GM12878 (cell line): ENCODE measurements at regions not wholly inside any gene's neighbourhood (a gene's known extent, or its start where the extent isn't known, plus 50 kb on each side); places are given as distances from the start of the nearest gene placed in this dataset.

Experiments used
- CBX5 ChIP-seq: sonication (generic); IDR thresholded peaks from 2 replicates; pipeline ENCODE4 v1.6.1; 2016; ENCODE audit warnings: low read depth, moderate library complexity, mild to moderate bottlenecking, inconsistent platforms
- IKZF2 ChIP-seq, 2 experiments: fragments of 450-650 bp; IDR thresholded peaks; 2 replicates each; pipeline ENCODE4 v1.6.1; 2017; ENCODE audit warnings: mild to moderate bottlenecking in 2 of 2, moderate library complexity in 2 of 2
- RCOR1 ChIP-seq: conservative IDR thresholded peaks from 2 replicates; pipeline ENCODE4 v1.6.1; 2012; ENCODE audit warnings: low read depth, low read length, improper control_type of control experiment
- REST ChIP-seq: IDR thresholded peaks from 2 replicates; pipeline ENCODE4 v1.6.1; 2012; ENCODE audit warnings: mild to moderate bottlenecking, low read depth, low read length
- SUPT20H ChIP-seq: IDR thresholded peaks from 2 replicates; pipeline ENCODE4 v1.6.1; 2011; ENCODE audit warnings: low read depth, mild to moderate bottlenecking, low read length, moderate library complexity, borderline replicate concordance; ENCODE audit not compliant: control insufficient read depth
- TBL1XR1 ChIP-seq: IDR thresholded peaks from 2 replicates; pipeline ENCODE4 v1.6.1; 2012; ENCODE audit warnings: low read depth, low read length, improper control_type of control experiment
- ZBED1 ChIP-seq: IDR thresholded peaks from 2 replicates; pipeline ENCODE4 v1.6.1; 2016; ENCODE audit warnings: borderline replicate concordance
- TF ChIP-seq, protein P1 (sequence below): IDR thresholded peaks from 2 replicates; pipeline ENCODE4 v1.6.1; 2011; ENCODE audit warnings: borderline replicate concordance, low read depth, mild to moderate bottlenecking, moderate library complexity, mixed read lengths, low read length; ENCODE audit not compliant: insufficient read depth; ENCODE audit errors: extremely low read length

DNA sequence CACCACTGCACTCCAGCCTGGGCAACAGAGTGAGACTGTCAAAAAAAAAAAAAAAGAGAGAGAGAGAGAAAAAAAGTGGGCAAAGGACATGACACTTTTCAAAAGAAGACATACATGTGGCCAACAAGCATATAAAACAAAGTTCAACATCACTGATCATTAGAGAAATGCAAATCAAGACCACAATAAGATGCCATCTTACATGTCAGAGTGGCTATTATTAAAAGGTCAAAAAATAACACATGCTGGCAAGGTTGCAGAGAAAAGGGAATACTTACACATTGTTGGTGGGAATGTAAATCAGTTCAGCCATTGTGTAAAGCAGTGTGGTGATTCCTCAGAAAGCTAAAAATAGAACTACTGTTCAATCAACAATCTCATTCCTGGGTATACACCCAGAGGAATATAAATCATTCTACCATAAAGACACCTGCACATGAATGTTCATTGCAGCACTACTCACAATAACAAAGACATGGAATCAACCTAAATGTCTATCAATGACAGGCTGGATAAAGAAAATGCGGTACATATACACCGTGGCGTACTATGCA is 94.9 kb upstream of the TRIM2 start:
- TF ChIP-seq ZBED1 (no peak), CBX5 (no peak), RCOR1 (no peak), IKZF2 (IDR thresholded peaks at IDR 0.05) (no peak), REST (no peak), SUPT20H (no peak), TBL1XR1 (no peak)
- TF ChIP-seq, protein P1, sequence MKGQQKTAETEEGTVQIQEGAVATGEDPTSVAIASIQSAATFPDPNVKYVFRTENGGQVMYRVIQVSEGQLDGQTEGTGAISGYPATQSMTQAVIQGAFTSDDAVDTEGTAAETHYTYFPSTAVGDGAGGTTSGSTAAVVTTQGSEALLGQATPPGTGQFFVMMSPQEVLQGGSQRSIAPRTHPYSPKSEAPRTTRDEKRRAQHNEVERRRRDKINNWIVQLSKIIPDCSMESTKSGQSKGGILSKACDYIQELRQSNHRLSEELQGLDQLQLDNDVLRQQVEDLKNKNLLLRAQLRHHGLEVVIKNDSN: no peak
